ENCODE measurements at regions not wholly inside any gene's neighbourhood (a gene's known extent, or its start where the extent isn't known, plus 50 kb on each side); places are given as distances from the start of the nearest gene placed in this dataset.

DNA sequence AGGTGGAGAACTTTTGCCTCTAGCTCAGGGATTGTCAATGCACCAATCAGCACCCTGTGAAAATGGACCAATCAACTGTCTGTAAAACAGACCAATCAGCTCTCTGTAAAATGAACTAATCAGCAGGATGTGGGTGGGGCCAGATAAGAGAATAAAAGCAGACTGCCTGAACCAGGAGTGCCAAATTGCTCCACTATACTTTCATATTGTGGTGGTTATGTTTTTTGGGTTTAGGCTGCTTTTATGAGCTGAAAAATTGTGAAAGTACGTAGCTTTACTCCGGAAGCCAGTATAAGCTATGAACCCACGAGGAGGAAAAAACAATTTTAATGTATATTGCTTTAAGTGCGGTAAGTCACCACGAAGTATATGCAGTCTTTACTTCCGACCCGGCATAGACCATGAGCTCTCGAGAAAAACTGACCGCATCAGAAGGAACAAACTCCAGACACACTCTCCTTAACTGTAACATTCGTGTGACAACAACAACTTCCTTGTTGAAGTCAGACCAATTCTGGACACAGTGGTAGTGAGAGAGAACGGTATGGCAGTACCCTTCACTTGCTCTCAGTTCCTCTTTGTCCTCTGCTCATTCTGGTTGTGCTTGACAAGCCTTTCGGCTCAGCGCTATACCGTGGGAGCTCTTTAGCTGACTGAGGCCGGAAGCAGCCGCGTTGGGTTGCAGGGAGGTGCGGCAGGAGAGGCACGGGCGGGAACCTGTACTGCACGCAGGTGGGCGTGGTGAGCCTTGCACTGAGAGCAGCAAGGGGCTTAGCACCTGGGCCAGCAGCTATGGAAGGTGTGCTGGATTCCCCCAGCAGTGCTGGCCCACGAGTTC, 81.9 kb upstream of the E2F3 start:
- TF ChIP-seq, protein P1, sequence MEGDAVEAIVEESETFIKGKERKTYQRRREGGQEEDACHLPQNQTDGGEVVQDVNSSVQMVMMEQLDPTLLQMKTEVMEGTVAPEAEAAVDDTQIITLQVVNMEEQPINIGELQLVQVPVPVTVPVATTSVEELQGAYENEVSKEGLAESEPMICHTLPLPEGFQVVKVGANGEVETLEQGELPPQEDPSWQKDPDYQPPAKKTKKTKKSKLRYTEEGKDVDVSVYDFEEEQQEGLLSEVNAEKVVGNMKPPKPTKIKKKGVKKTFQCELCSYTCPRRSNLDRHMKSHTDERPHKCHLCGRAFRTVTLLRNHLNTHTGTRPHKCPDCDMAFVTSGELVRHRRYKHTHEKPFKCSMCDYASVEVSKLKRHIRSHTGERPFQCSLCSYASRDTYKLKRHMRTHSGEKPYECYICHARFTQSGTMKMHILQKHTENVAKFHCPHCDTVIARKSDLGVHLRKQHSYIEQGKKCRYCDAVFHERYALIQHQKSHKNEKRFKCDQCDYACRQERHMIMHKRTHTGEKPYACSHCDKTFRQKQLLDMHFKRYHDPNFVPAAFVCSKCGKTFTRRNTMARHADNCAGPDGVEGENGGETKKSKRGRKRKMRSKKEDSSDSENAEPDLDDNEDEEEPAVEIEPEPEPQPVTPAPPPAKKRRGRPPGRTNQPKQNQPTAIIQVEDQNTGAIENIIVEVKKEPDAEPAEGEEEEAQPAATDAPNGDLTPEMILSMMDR (IDR thresholded peaks at IDR 0.05) = no peak
- H3K9me3 ChIP-seq = no peaks in the 10 kb centered on the region
- H3K27ac ChIP-seq = peak overlapping the region; percentile 38
- peaks cover 0 to 7% of the 10 kb centered on the region in 2 experiments for H3K4me1 ChIP-seq (ENCODE audit: control insufficient read depth in 1 of 2, insufficient read depth in 1 of 2, low read depth in 1 of 2, low read length in 1 of 2)
- no peaks in the 10 kb centered on the region for H3K36me3 ChIP-seq
- peak overlapping the region in 1 of 2 experiments; percentile 46 for H3K4me3 ChIP-seq (ENCODE audit: low read depth in 1 of 2, low read length in 1 of 2)
- no peaks in the 10 kb centered on the region for H3K27me3 ChIP-seq

DNA sequence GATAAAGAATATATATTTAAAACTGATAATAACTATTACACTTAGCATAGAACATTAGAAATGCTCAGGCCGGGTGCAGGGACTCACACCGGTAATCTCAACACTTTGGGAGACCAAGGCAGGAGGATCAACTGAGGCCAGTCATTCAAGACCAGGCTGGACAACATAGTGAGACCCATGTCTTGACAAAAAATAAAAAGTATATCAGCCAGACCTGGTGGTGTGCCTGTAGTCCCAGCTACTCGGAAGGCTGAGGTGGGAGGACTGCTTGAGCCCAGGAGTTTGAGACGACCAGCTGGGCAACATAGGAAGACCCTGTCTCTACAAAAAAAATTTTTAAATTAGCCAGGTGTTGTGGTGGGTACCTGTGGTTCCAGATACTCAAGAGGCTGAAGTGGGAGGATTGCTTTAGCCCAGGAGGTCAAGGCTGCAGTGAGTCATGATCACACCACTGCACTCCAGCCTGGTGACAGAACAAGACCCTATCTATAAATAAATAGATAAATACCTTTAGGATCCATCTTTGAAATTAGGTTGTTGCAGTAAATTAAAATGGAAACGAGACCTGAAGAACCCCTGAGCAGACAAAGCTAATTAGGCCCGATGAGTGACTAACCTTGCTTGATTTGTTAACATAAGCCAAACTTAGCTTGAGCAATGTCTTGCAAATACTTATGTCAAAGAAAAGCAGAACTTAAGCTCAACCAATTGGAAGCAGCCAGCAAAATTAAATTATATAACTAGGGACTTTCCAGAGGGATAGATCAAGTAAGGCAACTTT, 75.8 kb upstream of the E2F3 start:
- H3K27me3 ChIP-seq = no peaks in the 10 kb centered on the region
- peaks cover 0 to 6% of the 10 kb centered on the region in 2 experiments for H3K4me1 ChIP-seq (ENCODE audit: control insufficient read depth in 1 of 2, insufficient read depth in 1 of 2, low read depth in 1 of 2, low read length in 1 of 2)
- H3K9me3 ChIP-seq = no peaks in the 10 kb centered on the region
- TF ChIP-seq, protein P1 (IDR thresholded peaks at IDR 0.05) = no peak
- H3K4me3 ChIP-seq (ENCODE audit: low read depth in 1 of 2, low read length in 1 of 2) = no peak overlapping the region
- no peaks in the 10 kb centered on the region for H3K36me3 ChIP-seq
- H3K27ac ChIP-seq = no peak overlapping the region

DNA sequence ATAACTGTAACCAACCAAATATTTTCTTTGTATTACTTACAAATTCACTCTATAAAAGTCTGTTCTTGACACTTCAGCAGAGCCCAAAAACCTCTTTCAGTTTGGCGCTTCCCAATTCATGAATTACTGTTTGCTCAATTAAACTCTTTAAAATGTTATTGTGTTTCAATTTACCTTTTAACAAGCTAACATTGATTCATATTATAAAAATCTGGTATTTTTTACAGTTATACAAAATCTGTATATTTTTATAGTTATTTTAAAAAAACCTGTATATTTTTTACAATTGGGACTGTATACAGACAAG, 75.3 kb upstream of the E2F3 start:
- Histone ChIP-seq H3K4me1 (ENCODE audit: control insufficient read depth in 1 of 2, insufficient read depth in 1 of 2, low read depth in 1 of 2, low read length in 1 of 2) (peaks cover 0 to 6% of the 10 kb centered on the region in 2 experiments), H3K9me3 (no peaks in the 10 kb centered on the region), H3K27ac (no peak overlapping the region), H3K36me3 (no peaks in the 10 kb centered on the region), H3K27me3 (no peaks in the 10 kb centered on the region), H3K4me3 (ENCODE audit: low read depth in 1 of 2, low read length in 1 of 2) (no peak overlapping the region)
- TF ChIP-seq, protein P1 (IDR thresholded peaks at IDR 0.05) = no peak

DNA sequence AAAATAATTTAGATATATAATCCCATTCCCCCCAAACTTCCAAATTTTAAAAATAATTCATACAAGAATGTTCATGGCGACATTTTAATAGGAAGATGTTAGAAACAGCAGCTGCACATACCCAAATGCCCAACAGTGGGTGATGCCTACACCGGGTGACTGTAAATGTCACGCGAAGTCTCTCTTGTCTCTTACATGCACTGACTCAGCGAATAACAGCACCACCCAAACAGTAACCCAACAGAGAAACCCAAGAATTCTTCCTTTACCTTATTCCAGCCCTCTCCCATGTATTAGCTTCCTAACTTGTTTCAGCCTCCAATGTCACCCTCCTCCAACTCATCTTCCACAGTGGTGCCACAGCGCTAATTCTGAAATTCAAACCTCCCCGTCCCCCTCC, 74.5 kb upstream of the E2F3 start:
- Histone ChIP-seq H3K27me3 (no peaks in the 10 kb centered on the region), H3K4me1 (ENCODE audit: control insufficient read depth in 1 of 2, insufficient read depth in 1 of 2, low read depth in 1 of 2, low read length in 1 of 2) (peaks cover 0 to 6% of the 10 kb centered on the region in 2 experiments), H3K9me3 (no peaks in the 10 kb centered on the region), H3K36me3 (no peaks in the 10 kb centered on the region), H3K27ac (no peak overlapping the region), H3K4me3 (ENCODE audit: low read depth in 1 of 2, low read length in 1 of 2) (no peak overlapping the region)
- TF ChIP-seq, protein P1 (IDR thresholded peaks at IDR 0.05) = no peak

DNA sequence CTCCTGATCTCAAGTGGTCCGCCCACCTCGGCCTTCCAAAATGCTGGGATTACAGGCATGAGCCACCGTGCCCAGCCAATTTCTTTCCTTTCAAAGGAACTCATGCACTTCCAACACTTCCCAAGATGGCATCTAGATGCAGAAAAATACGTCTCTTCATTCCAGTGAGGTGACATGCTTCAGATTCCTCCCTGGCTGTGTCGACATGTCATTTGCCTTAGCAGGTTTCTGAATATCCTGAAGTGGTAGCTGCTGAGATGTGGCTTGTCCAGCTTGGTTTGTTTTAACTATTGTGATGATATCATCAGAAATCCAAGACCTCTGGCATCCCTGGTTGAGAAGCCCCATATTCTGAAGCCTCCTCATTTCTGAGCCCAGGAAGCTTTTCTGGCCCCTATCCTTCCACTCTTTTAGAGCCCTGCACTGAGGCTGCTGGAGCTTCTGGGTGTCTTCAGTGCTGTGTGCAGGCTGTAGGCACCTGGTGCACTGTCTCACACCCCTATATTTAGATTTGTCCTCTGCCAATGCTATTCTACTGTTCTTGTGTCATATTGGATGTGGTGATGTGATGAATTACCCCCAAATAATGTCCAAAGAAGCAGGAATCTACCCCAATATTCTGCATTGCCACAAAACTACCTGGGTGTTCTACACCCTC, 73.3 kb upstream of the E2F3 start:
- H3K4me3 ChIP-seq (ENCODE audit: low read depth in 1 of 2, low read length in 1 of 2) = no peak overlapping the region
- H3K9me3 ChIP-seq = no peaks in the 10 kb centered on the region
- no peaks in the 10 kb centered on the region for H3K36me3 ChIP-seq
- H3K27me3 ChIP-seq = no peaks in the 10 kb centered on the region
- TF ChIP-seq, protein P1 (IDR thresholded peaks at IDR 0.05) = no peak
- H3K27ac ChIP-seq = no peak overlapping the region
- H3K4me1 ChIP-seq (ENCODE audit: control insufficient read depth in 1 of 2, insufficient read depth in 1 of 2, low read depth in 1 of 2, low read length in 1 of 2) = peaks cover 0 to 6% of the 10 kb centered on the region in 2 experiments
